ENCODE measurements at regions not wholly inside any gene's neighbourhood (a gene's known extent, or its start where the extent isn't known, plus 50 kb on each side); places are given as distances from the start of the nearest gene placed in this dataset.

GRCh38 chr6:51015394-51015793 lies 196.7 kb downstream of the TFAP2B start:
- TF ChIP-seq EZH2 (IDR thresholded peaks at IDR 0.05; ENCODE audit: insufficient read depth, low read length) = no peak
- TF ChIP-seq CTCF (IDR thresholded peaks at IDR 0.05; ENCODE audit: insufficient read depth, low read depth, low read length) = no peak
